PC-9 (cell line): ENCODE measurements at regions not wholly inside any gene's neighbourhood (a gene's known extent, or its start where the extent isn't known, plus 50 kb on each side); places are given as distances from the start of the nearest gene placed in this dataset.

ENCODE experiments used
- BruUV-seq: library from RNA; stranded (reverse); fragments of 400-500 nt; replicated peaks from 2 replicates; lab custom pipeline; 2021; lab: Mats Ljungman, UMichigan
- CTCF ChIA-PET: fragments of 300-600 bp; sonication (Branson Sonifier 250); formaldehyde crosslinking; loops from one replicate; lab custom pipeline; 2022; ENCODE audit warnings: antibody characterized with exemption; lab: Charles Lee
- POLR2A ChIA-PET: fragments of 300-600 bp; sonication (Branson Sonifier 250); formaldehyde crosslinking; loops from one replicate; lab custom pipeline; 2022; ENCODE audit warnings: antibody characterized with exemption; ENCODE audit not compliant: unreplicated experiment; lab: Charles Lee
- DNase-seq, 2 experiments: peaks; one replicate each; pipeline versions ENCODE4 v3.0.0 to v3.0.0-alpha.2; 2015 to 2022; ENCODE audit warnings: mixed read lengths in 1 of 2
- H2AFZ ChIP-seq: fragments of 200-600 bp; sonication (generic); 2 replicates; pipeline ENCODE4 v1.8.1; 2017; ENCODE audit warnings: antibody characterized with exemption
- H3F3A ChIP-seq: fragments of 200-600 bp; sonication (generic); 2 replicates; pipeline ENCODE4 v1.8.1; 2017; ENCODE audit warnings: antibody characterized with exemption, mild to moderate bottlenecking, low read depth; ENCODE audit not compliant: insufficient read depth
- H3K27ac ChIP-seq: fragments of 200-600 bp; sonication (generic); 2 replicates; pipeline ENCODE4 v1.6.1; 2016; ENCODE audit warnings: mixed run types
- H3K27me3 ChIP-seq: fragments of 200-600 bp; sonication (generic); 2 replicates; pipeline ENCODE4 v1.6.1; 2016; ENCODE audit warnings: low read depth, mixed run types; ENCODE audit not compliant: insufficient read depth
- H3K36me3 ChIP-seq: fragments of 200-600 bp; sonication (generic); 2 replicates; pipeline ENCODE4 v1.6.1; 2016; ENCODE audit warnings: low read depth, mixed run types
- H3K4me1 ChIP-seq: fragments of 200-600 bp; sonication (generic); replicated peaks from 2 replicates; pipeline ENCODE4 v1.6.1; 2016; ENCODE audit warnings: mixed run types; ENCODE audit not compliant: insufficient read depth
- H3K4me2 ChIP-seq: fragments of 200-600 bp; sonication (generic); 2 replicates; pipeline ENCODE4 v1.6.1; 2017; ENCODE audit warnings: mixed run types
- H3K4me3 ChIP-seq: fragments of 200-600 bp; sonication (generic); 2 replicates; pipeline ENCODE4 v1.6.1; 2016; ENCODE audit warnings: mixed run types
- H3K79me2 ChIP-seq: fragments of 200-600 bp; sonication (generic); 2 replicates; pipeline ENCODE4 v1.6.1; 2017; ENCODE audit warnings: low read depth, mixed run types
- H3K9me2 ChIP-seq: fragments of 200-600 bp; sonication (generic); 2 replicates; pipeline ENCODE4 v1.8.1; 2017; ENCODE audit warnings: mild to moderate bottlenecking; ENCODE audit not compliant: insufficient read depth
- H3K9me3 ChIP-seq: fragments of 200-600 bp; sonication (generic); 2 replicates; pipeline ENCODE4 v1.8.1; 2016; ENCODE audit warnings: low read depth; ENCODE audit not compliant: insufficient read depth
- H4K20me1 ChIP-seq: fragments of 200-600 bp; sonication (generic); 2 replicates; pipeline ENCODE4 v1.8.1; 2017; ENCODE audit not compliant: insufficient read depth
- CTCF ChIP-seq: fragments of 200-600 bp; sonication (generic); conservative IDR thresholded peaks from 2 replicates; pipeline ENCODE4 v1.6.1; 2017; ENCODE audit warnings: mixed run types, antibody characterized with exemption, mild to moderate bottlenecking, moderate library complexity
- EZH2 ChIP-seq: fragments of 200-600 bp; sonication (generic); IDR thresholded peaks from 2 replicates; pipeline ENCODE4 v1.8.0; 2017; ENCODE audit warnings: antibody characterized with exemption, low read depth
- intact Hi-C: fragments of 100-400 bp; cut with micrococcal nuclease; formaldehyde crosslinking; loops from one replicate; pipeline ENCODE4 v1.10.0; 2022; ENCODE audit not compliant: unreplicated experiment

GRCh38 chr22:49119551-49119952 lies 708.1 kb downstream of the BRD1 start:
- H3K4me2 ChIP-seq: no peak overlapping the region
- no peaks in the 10 kb centered on the region for H3K79me2 ChIP-seq
- H3K27me3 ChIP-seq: peaks cover 86% of the 10 kb centered on the region
- H2AFZ ChIP-seq: no peak overlapping the region
- H3K4me1 ChIP-seq: no peaks in the 10 kb centered on the region
- no peak for DNase-seq
- intact Hi-C loops: no loop called here
- no peaks in the 10 kb centered on the region for H3F3A ChIP-seq
- no peak for TF ChIP-seq CTCF
- no peak for TF ChIP-seq EZH2
- ChIA-PET POLR2A (no interaction called here), CTCF (no interaction called here)
- H3K9me2 ChIP-seq: no peaks in the 10 kb centered on the region
- H3K4me3 ChIP-seq: no peak overlapping the region
- no peaks in the 10 kb centered on the region for H3K9me3 ChIP-seq
- no peak overlapping the region for H3K27ac ChIP-seq
- no peaks in the 10 kb centered on the region for H3K36me3 ChIP-seq
- BruUV-seq: no TSS peak
- H4K20me1 ChIP-seq: no peaks in the 10 kb centered on the region

- Histone ChIP-seq H3K9me2 (no peaks in the 10 kb centered on the region), H3F3A (no peaks in the 10 kb centered on the region), H3K4me1 (no peaks in the 10 kb centered on the region), H3K9me3 (no peaks in the 10 kb centered on the region), H3K4me2 (no peak overlapping the region), H3K79me2 (no peaks in the 10 kb centered on the region), H4K20me1 (no peaks in the 10 kb centered on the region), H3K36me3 (no peaks in the 10 kb centered on the region), H3K27me3 (peaks cover 95% of the 10 kb centered on the region), H2AFZ (no peak overlapping the region), H3K4me3 (no peak overlapping the region), H3K27ac (no peak overlapping the region)
- ChIA-PET CTCF (no interaction called here), POLR2A (no interaction called here)
- DNase-seq: no peak
- intact Hi-C loops: no loop called here
- BruUV-seq: no TSS peak
- TF ChIP-seq EZH2 (peak; percentile 78; the same call in 1 of the 2 replicates), CTCF (no peak)
Observed at GRCh38 chr22:49118065-49118464, 709.6 kb downstream of the BRD1 start.

- TF ChIP-seq EZH2 (no peak), CTCF (no peak)
Observed at GRCh38 chr22:49117486-49117885, 710.2 kb downstream of the BRD1 start.

More at GRCh38 chr22:49117486-49117885, 710.2 kb downstream of the BRD1 start:
- Histone ChIP-seq H3K9me2 (no peaks in the 10 kb centered on the region), H3K9me3 (no peaks in the 10 kb centered on the region), H3K27ac (no peak overlapping the region), H4K20me1 (no peaks in the 10 kb centered on the region), H3K4me3 (no peak overlapping the region), H3F3A (no peaks in the 10 kb centered on the region), H3K27me3 (peaks cover 95% of the 10 kb centered on the region), H3K4me1 (no peaks in the 10 kb centered on the region), H3K36me3 (no peaks in the 10 kb centered on the region), H3K79me2 (no peaks in the 10 kb centered on the region), H3K4me2 (no peak overlapping the region), H2AFZ (no peak overlapping the region)
- no TSS peak for BruUV-seq
- ChIA-PET CTCF (no interaction called here), POLR2A (no interaction called here)
- intact Hi-C loops: no loop called here
- peak in 1 of 2 experiments; percentile 27 for DNase-seq
